ENCODE measurements at regions not wholly inside any gene's neighbourhood (a gene's known extent, or its start where the extent isn't known, plus 50 kb on each side); places are given as distances from the start of the nearest gene placed in this dataset.
"Not testable (repeated sequence)": the region's sequence is repeated elsewhere in the genome, so short reads cannot be mapped to it uniquely, and the experiment has no call there.

DNA sequence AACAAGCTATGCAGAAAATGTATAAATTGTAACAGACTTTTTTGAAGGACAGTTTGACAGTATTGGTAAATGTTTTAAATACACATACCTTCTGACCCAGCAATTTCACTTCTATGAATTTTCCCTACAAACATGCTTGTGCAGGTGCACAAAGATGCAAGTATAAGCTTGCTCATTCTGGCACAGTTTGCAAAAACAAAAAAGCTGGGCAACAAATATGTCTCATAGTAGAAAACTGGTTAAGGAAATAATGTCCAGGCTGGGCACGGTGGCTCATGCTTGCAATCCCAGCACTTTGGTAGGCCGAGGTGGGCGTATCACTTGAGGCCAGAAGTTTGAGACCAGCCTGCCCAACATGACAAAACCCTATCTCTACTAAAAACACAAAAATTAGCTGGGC is 96.9 kb upstream of the NEDD4L start:
- intact Hi-C loops (cut with DNase I; ENCODE audit: low total_unique reads) = no loop called here
- no peak for TF ChIP-seq POLR2A (IDR thresholded peaks at IDR 0.05)
- no peak for TF ChIP-seq POLR2AphosphoS5 (IDR thresholded peaks at IDR 0.05)
- TF ChIP-seq, protein P1, sequence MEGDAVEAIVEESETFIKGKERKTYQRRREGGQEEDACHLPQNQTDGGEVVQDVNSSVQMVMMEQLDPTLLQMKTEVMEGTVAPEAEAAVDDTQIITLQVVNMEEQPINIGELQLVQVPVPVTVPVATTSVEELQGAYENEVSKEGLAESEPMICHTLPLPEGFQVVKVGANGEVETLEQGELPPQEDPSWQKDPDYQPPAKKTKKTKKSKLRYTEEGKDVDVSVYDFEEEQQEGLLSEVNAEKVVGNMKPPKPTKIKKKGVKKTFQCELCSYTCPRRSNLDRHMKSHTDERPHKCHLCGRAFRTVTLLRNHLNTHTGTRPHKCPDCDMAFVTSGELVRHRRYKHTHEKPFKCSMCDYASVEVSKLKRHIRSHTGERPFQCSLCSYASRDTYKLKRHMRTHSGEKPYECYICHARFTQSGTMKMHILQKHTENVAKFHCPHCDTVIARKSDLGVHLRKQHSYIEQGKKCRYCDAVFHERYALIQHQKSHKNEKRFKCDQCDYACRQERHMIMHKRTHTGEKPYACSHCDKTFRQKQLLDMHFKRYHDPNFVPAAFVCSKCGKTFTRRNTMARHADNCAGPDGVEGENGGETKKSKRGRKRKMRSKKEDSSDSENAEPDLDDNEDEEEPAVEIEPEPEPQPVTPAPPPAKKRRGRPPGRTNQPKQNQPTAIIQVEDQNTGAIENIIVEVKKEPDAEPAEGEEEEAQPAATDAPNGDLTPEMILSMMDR (IDR thresholded peaks at IDR 0.05) = no peak
- Histone ChIP-seq H3K27me3 (no peaks in the 10 kb centered on the region), H3K4me1 (no peaks in the 10 kb centered on the region), H3K27ac (no peak overlapping the region), H3K36me3 (no peaks in the 10 kb centered on the region), H3K9me3 (no peaks in the 10 kb centered on the region), H3K4me3 (no peak overlapping the region)
- DNase-seq (ENCODE audit: low spot score in 2 of 2) = no peak

DNA sequence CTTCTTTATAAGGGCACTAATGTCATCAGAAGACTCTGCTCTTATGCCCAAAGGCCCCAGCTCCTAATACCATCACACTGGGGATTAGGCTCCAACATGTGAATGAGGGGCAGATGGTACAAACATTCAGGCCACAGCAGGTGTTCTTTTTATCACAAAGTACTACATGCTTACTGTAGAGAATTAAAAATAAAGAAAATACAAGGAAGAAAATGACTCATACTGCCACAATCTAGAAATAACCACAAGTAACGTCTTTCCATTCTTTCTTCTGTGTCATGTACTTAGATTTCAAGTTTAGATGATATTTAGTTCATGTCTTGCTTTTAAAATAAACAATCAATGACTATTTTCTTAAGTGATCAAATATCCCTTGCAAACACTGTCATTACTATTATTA is 100.3 kb upstream of the NEDD4L start:
- H3K36me3 ChIP-seq = no peaks in the 10 kb centered on the region
- intact Hi-C loops (cut with DNase I; ENCODE audit: low total_unique reads) = no loop called here
- TF ChIP-seq POLR2A (IDR thresholded peaks at IDR 0.05) = no peak
- no peak for TF ChIP-seq POLR2AphosphoS5 (IDR thresholded peaks at IDR 0.05)
- TF ChIP-seq, protein P1 (IDR thresholded peaks at IDR 0.05) = no peak
- no peaks in the 10 kb centered on the region for H3K9me3 ChIP-seq
- no peak for DNase-seq (ENCODE audit: low spot score in 2 of 2)
- H3K4me1 ChIP-seq = no peaks in the 10 kb centered on the region
- H3K4me3 ChIP-seq = no peak overlapping the region
- H3K27me3 ChIP-seq = no peaks in the 10 kb centered on the region
- H3K27ac ChIP-seq = no peak overlapping the region

DNA sequence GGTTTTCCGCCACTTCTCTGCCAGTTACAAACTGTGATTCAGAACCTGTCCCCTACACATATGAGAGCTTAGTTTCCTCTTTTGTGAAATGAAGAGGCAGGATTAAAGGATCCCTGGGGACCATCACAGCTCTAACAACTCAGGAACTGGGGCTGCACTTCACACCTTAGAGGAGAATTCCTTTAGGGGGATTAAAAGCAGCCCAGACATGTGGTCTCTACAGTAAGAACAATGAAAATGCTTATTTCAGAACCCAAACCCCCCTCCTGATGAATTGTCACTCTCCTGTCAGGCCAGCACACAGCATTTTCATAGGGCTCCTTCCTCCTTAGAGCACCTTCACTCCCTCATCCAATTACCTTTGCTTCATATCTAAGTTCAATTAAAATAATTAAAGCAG is 101.5 kb upstream of the NEDD4L start:
- Histone ChIP-seq H3K9me3 (no peaks in the 10 kb centered on the region), H3K27me3 (no peaks in the 10 kb centered on the region), H3K27ac (no peak overlapping the region), H3K36me3 (no peaks in the 10 kb centered on the region), H3K4me3 (no peak overlapping the region), H3K4me1 (no peaks in the 10 kb centered on the region)
- TF ChIP-seq, protein P1 (IDR thresholded peaks at IDR 0.05) = no peak
- intact Hi-C loops (cut with DNase I; ENCODE audit: low total_unique reads) = no loop called here
- no peak for DNase-seq (ENCODE audit: low spot score in 2 of 2)

DNA sequence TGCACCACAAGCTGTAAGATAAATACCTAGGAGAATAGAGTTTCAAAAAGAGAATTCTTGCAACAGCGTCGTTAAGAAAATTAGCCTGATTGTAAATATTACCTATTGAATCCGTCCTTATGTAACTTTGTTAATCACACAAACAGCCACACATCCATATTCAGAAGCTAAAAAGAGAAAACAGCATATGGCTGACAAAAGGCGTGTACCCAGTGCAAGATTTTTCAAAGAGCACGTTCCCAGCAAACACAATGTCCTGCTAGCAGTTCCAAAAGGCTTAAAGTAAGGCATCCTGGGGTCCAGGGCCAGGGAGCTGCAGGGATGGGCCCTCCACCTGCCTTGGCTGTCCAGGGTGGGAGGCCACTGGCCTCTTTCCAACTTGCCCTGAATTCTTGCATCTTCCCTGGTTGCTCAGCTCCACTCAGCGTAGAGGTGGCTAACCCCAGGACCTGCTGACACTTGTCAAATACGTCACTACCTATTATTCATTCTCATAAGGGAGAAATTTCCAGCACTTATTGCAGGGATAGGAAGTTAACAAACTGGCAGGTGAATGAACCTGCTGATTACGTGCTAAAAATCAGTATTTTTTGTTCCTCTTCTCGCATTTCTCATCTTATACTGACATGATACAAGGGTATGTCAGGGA is 102.1 kb upstream of the NEDD4L start:
- no peak overlapping the region for H3K27ac ChIP-seq
- TF ChIP-seq POLR2A (IDR thresholded peaks at IDR 0.05) = no peak
- TF ChIP-seq, protein P1 (IDR thresholded peaks at IDR 0.05) = no peak
- TF ChIP-seq POLR2AphosphoS5 (IDR thresholded peaks at IDR 0.05) = no peak
- intact Hi-C loops (cut with DNase I; ENCODE audit: low total_unique reads) = no loop called here
- no peaks in the 10 kb centered on the region for H3K4me1 ChIP-seq
- no peak for DNase-seq (ENCODE audit: low spot score in 2 of 2)
- H3K36me3 ChIP-seq = no peaks in the 10 kb centered on the region
- H3K27me3 ChIP-seq = no peaks in the 10 kb centered on the region
- no peaks in the 10 kb centered on the region for H3K9me3 ChIP-seq
- no peak overlapping the region for H3K4me3 ChIP-seq

DNA sequence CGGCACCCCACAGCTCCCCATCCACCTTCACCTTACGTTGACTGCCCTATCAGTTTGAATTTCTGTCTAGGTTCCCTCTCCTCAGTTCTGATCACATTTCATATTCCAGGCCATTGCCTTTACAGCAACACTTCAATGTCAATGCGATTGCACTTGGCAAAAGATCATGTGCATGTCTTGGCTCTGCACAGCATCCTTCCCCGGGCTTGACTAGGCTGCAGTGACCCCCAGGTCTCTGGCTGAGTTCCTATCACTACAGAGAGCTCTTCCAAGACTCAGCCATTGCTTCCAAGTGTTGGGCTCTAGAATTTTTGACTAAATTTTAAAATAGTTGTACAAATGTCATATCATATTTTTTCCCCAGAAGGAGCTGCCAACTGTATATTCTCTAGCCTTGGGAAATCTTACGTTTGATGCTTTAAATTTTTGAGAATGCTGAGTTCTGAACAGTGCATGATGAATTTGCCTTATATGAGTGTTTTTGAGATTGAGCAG is 103.8 kb upstream of the NEDD4L start:
- H3K4me3 ChIP-seq = no peak overlapping the region
- no peak overlapping the region for H3K27ac ChIP-seq
- H3K27me3 ChIP-seq = no peaks in the 10 kb centered on the region
- intact Hi-C loops (cut with DNase I; ENCODE audit: low total_unique reads) = no loop called here
- no peak for DNase-seq (ENCODE audit: low spot score in 2 of 2)
- H3K4me1 ChIP-seq = no peaks in the 10 kb centered on the region
- TF ChIP-seq POLR2AphosphoS5 (IDR thresholded peaks at IDR 0.05) = no peak
- TF ChIP-seq, protein P1 (IDR thresholded peaks at IDR 0.05) = no peak
- no peak for TF ChIP-seq POLR2A (IDR thresholded peaks at IDR 0.05)
- H3K36me3 ChIP-seq = no peaks in the 10 kb centered on the region
- no peaks in the 10 kb centered on the region for H3K9me3 ChIP-seq

DNA sequence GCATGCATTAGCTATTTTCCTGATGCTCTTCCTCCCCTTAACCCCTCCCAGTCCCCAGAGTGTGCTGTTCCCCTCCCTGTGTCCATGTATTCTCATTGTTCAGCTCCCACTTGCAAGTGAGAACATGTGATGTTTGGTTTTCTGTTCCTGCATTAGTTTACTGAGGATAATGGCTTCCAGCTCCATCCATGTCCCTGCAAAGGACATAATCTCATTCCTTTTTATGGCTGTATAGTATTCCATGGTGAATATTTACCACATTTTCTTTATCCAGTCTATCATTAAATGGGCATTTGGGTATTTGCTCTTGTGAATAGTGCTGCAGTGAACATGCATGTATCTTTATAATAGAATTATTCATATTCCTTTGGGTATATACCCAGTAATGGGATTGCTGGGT is 109.7 kb upstream of the NEDD4L start:
- intact Hi-C loops (cut with DNase I; ENCODE audit: low total_unique reads); H3K27me3 ChIP-seq; H3K4me3 ChIP-seq; DNase-seq (ENCODE audit: low spot score in 2 of 2); H3K36me3 ChIP-seq; H3K4me1 ChIP-seq; H3K9me3 ChIP-seq; H3K27ac ChIP-seq: not testable (repeated sequence)

Measured in breast epithelium (tissue), 4 donors.